ENCODE measurements at regions not wholly inside any gene's neighbourhood (a gene's known extent, or its start where the extent isn't known, plus 50 kb on each side); places are given as distances from the start of the nearest gene placed in this dataset.
A peak's percentile ranks its signal among the peaks of the same experiment; 100 is the strongest.

DNA sequence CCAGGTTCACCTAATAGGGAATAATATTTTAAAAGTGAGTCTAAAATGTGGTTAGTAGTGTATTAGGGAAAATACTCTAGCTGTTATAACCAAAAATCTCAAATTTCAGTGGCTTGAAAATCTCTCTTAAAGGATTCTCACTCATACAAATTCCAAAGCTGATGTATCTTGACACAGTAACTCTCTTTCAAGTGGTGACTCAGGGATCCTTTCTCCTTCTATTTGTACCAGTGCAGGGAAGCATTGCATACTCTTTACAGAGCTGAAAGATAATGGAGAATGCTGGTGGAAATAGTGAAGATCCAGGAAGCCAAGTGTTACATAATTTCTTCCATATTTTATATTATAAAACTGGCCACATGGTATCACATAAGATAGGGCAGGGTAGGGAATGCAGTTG is 560.2 kb upstream of the CDH9 start:
- H3K36me3 ChIP-seq (ENCODE audit: control insufficient read depth in 2 of 4, insufficient read depth in 4 of 4, low read length in 3 of 4), result no peaks in the 10 kb centered on the region
- ChIA-PET POLR2A (ENCODE audit: partially characterized antibody) (no interaction called here), CTCF (ENCODE audit: partially characterized antibody) (no interaction called here)
- H3K56ac ChIP-seq (replicated peaks; ENCODE audit: insufficient read length, low read depth, low read length), result no peak overlapping the region
- H3K4ac ChIP-seq (replicated peaks; ENCODE audit: insufficient read length, low read depth, low read length), result no peak overlapping the region
- no peak overlapping the region for H3K4me3 ChIP-seq (ENCODE audit: extremely low read depth in 1 of 4, insufficient read depth in 2 of 4, low read depth in 3 of 4, low read length in 4 of 4)
- H4K8ac ChIP-seq (ENCODE audit: extremely low read depth, insufficient read depth, low read length), result no peak overlapping the region
- no peak for TF ChIP-seq CBX5 (IDR thresholded peaks at IDR 0.05; ENCODE audit: low read depth, low read length)
- no peak overlapping the region for H2BK120ac ChIP-seq (replicated peaks; ENCODE audit: low read depth, low read length)
- no peaks in the 10 kb centered on the region for H3K23me2 ChIP-seq (ENCODE audit: low read depth, low read length)
- H3K9ac ChIP-seq (replicated peaks in 1 of 4; ENCODE audit: extremely low read depth in 1 of 4, low read depth in 3 of 4, low read length in 3 of 4), result no peak overlapping the region
- no peak overlapping the region for H4K91ac ChIP-seq (replicated peaks; ENCODE audit: insufficient read length, low read length)
- H3K79me1 ChIP-seq (ENCODE audit: low read depth, low read length), result no peaks in the 10 kb centered on the region
- no peak overlapping the region for H2AK5ac ChIP-seq (ENCODE audit: low read depth, low read length)
- no peaks in the 10 kb centered on the region for H3K9me3 ChIP-seq (ENCODE audit: insufficient read depth in 2 of 2, low read depth in 1 of 2, low read length in 1 of 2)
- no peaks in the 10 kb centered on the region for H3K4me1 ChIP-seq (replicated peaks in 1 of 4; ENCODE audit: control insufficient read depth in 3 of 4, insufficient read depth in 4 of 4, low read length in 3 of 4)
- no peak overlapping the region for H3K4me2 ChIP-seq (ENCODE audit: insufficient read depth in 1 of 2, low read depth in 2 of 2, low read length in 2 of 2)
- H3K27me3 ChIP-seq (replicated peaks in 1 of 4; ENCODE audit: control insufficient read depth in 3 of 4, extremely low read depth in 1 of 4, insufficient read depth in 3 of 4, low read length in 3 of 4), result no peaks in the 10 kb centered on the region
- no peak overlapping the region for H2BK20ac ChIP-seq (ENCODE audit: low read length)
- H2BK15ac ChIP-seq (ENCODE audit: low read length), result no peak overlapping the region
- H4K20me1 ChIP-seq (replicated peaks in 1 of 2; ENCODE audit: control insufficient read depth in 1 of 2, insufficient read depth in 2 of 2, low read length in 2 of 2), result no peaks in the 10 kb centered on the region
- H3K23ac ChIP-seq (ENCODE audit: insufficient read length), result no peak overlapping the region
- H4K5ac ChIP-seq (ENCODE audit: insufficient read length, low read depth, low read length), result no peak overlapping the region
- no peak overlapping the region for H3K14ac ChIP-seq (ENCODE audit: insufficient read length)
- H2AFZ ChIP-seq (ENCODE audit: low read length), result 0 out of 2 replicates have a peak overlapping the region, but pooled peaks have one; percentile 26
- FAIRE-seq (no peak), DNase-seq (ENCODE audit: low read depth in 1 of 2, low spot score in 2 of 2) (no peak)
- no peak overlapping the region for H2BK12ac ChIP-seq (ENCODE audit: low read depth, low read length)
- H2BK5ac ChIP-seq (ENCODE audit: low read depth, low read length), result no peak overlapping the region
- H3K79me2 ChIP-seq (ENCODE audit: control insufficient read depth in 1 of 2, insufficient read depth in 2 of 2, low read length in 2 of 2), result no peaks in the 10 kb centered on the region
- no peak overlapping the region for H3K18ac ChIP-seq (ENCODE audit: extremely low read depth, low read length)
- H3K27ac ChIP-seq (ENCODE audit: low read depth, low read length), result no peak overlapping the region

Measured in H1 (cell line).